ENCODE measurements at regions not wholly inside any gene's neighbourhood (a gene's known extent, or its start where the extent isn't known, plus 50 kb on each side); places are given as distances from the start of the nearest gene placed in this dataset.

GRCh38 chr3:110799271-110799670 is 272.3 kb upstream of the NECTIN3 start:
- no peak overlapping the region for H3K27ac ChIP-seq
- no peaks in the 10 kb centered on the region for H3K36me3 ChIP-seq (ENCODE audit: insufficient read depth)
- peaks cover 14% of the 10 kb centered on the region for H3K4me1 ChIP-seq (ENCODE audit: low read depth, poor library complexity, severe bottlenecking)
- no peak overlapping the region for H3K9ac ChIP-seq
- no peak overlapping the region for H3K4me2 ChIP-seq
- no peaks in the 10 kb centered on the region for H3K27me3 ChIP-seq (ENCODE audit: insufficient read depth, low read depth)
- H3K79me2 ChIP-seq (ENCODE audit: insufficient read depth, low read depth), result no peaks in the 10 kb centered on the region
- no peak overlapping the region for H2AFZ ChIP-seq (ENCODE audit: low read depth)
- no peak overlapping the region for H3K4me3 ChIP-seq (IDR thresholded peaks at IDR 0.05; ENCODE audit: insufficient read depth, low read depth, low read length)
- no peaks in the 10 kb centered on the region for H4K20me1 ChIP-seq (ENCODE audit: insufficient read depth)
- TF ChIP-seq CTCF (conservative IDR thresholded peaks at IDR 0.05; ENCODE audit: low read depth, low read length), result no peak

- no peak overlapping the region for H3K4me3 ChIP-seq (IDR thresholded peaks at IDR 0.05; ENCODE audit: insufficient read depth, low read depth, low read length)
- peaks cover 14% of the 10 kb centered on the region for H3K4me1 ChIP-seq (ENCODE audit: low read depth, poor library complexity, severe bottlenecking)
- no peaks in the 10 kb centered on the region for H4K20me1 ChIP-seq (ENCODE audit: insufficient read depth)
- no peak overlapping the region for H2AFZ ChIP-seq (ENCODE audit: low read depth)
- H3K27ac ChIP-seq, result no peak overlapping the region
- no peaks in the 10 kb centered on the region for H3K36me3 ChIP-seq (ENCODE audit: insufficient read depth)
- H3K9ac ChIP-seq, result no peak overlapping the region
- TF ChIP-seq CTCF (conservative IDR thresholded peaks at IDR 0.05; ENCODE audit: low read depth, low read length), result no peak
- no peaks in the 10 kb centered on the region for H3K27me3 ChIP-seq (ENCODE audit: insufficient read depth, low read depth)
- H3K79me2 ChIP-seq (ENCODE audit: insufficient read depth, low read depth), result no peaks in the 10 kb centered on the region
- no peak overlapping the region for H3K4me2 ChIP-seq
Measured at GRCh38 chr3:110804856-110805255, 266.8 kb upstream of the NECTIN3 start.

- no peaks in the 10 kb centered on the region for H4K20me1 ChIP-seq (ENCODE audit: insufficient read depth)
- H2AFZ ChIP-seq (ENCODE audit: low read depth), result no peak overlapping the region; the same call in 1 of the 2 replicates
- H3K27me3 ChIP-seq (ENCODE audit: insufficient read depth, low read depth), result no peaks in the 10 kb centered on the region
- TF ChIP-seq CTCF (conservative IDR thresholded peaks at IDR 0.05; ENCODE audit: low read depth, low read length), result no peak
- H3K79me2 ChIP-seq (ENCODE audit: insufficient read depth, low read depth), result no peaks in the 10 kb centered on the region
- peak overlapping the region; percentile 18; the same call in 1 of the 2 replicates for H3K4me2 ChIP-seq
- H3K27ac ChIP-seq, result no peak overlapping the region
- H3K36me3 ChIP-seq (ENCODE audit: insufficient read depth), result no peaks in the 10 kb centered on the region
- H3K9ac ChIP-seq, result no peak overlapping the region
- no peak overlapping the region for H3K4me3 ChIP-seq (IDR thresholded peaks at IDR 0.05; ENCODE audit: insufficient read depth, low read depth, low read length)
- H3K4me1 ChIP-seq (ENCODE audit: low read depth, poor library complexity, severe bottlenecking), result peaks cover 28% of the 10 kb centered on the region
Measured at GRCh38 chr3:110806924-110807323, 264.7 kb upstream of the NECTIN3 start.

DNA sequence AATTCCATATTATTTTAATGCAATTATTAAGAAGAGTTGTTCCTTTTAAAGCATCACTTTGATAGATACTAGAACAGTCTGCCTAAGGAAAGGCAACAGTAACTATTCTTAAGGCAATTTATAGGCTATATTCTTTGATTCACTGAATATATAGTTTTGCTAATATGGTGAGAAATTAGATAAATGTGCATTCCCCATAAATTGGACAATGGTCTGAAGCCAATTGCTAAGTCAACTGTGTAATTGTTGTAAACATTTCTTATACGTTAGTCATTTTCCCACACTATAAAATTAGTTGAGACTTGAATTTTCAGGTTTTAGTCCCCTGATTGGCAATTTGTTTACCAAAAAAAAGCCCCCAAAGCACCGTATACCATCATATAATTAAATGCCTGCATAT is 263.0 kb upstream of the NECTIN3 start:
- Histone ChIP-seq H3K36me3 (ENCODE audit: insufficient read depth) (no peaks in the 10 kb centered on the region), H3K27me3 (ENCODE audit: insufficient read depth, low read depth) (no peaks in the 10 kb centered on the region), H3K79me2 (ENCODE audit: insufficient read depth, low read depth) (no peaks in the 10 kb centered on the region), H3K4me3 (IDR thresholded peaks at IDR 0.05; ENCODE audit: insufficient read depth, low read depth, low read length) (no peak overlapping the region), H3K4me2 (no peak overlapping the region), H3K4me1 (ENCODE audit: low read depth, poor library complexity, severe bottlenecking) (peaks cover 45% of the 10 kb centered on the region), H4K20me1 (ENCODE audit: insufficient read depth) (no peaks in the 10 kb centered on the region), H3K27ac (no peak overlapping the region), H3K9ac (no peak overlapping the region), H2AFZ (ENCODE audit: low read depth) (no peak overlapping the region)
- TF ChIP-seq CTCF (conservative IDR thresholded peaks at IDR 0.05; ENCODE audit: low read depth, low read length), result no peak
